ENCODE measurements at regions not wholly inside any gene's neighbourhood (a gene's known extent, or its start where the extent isn't known, plus 50 kb on each side); places are given as distances from the start of the nearest gene placed in this dataset.

GRCh38 chr14:38536376-38537038 lies 280.6 kb upstream of the CLEC14A start:
- H3K27me3 ChIP-seq (replicated peaks; ENCODE audit: insufficient read depth) = no peaks in the 10 kb centered on the region
- ATAC-seq (ENCODE audit: insufficient number of reproducible peaks, low FRiP score, low read depth) = no peak
- no peak for DNase-seq (ENCODE audit: low spot score)
- no peak overlapping the region for H3K27ac ChIP-seq
- no peak overlapping the region for H3K4me3 ChIP-seq
- no peaks in the 10 kb centered on the region for H3K36me3 ChIP-seq
- H3K4me1 ChIP-seq (ENCODE audit: control insufficient read depth in 1 of 2, low read depth in 2 of 2) = no peaks in the 10 kb centered on the region
- H3K9me3 ChIP-seq = no peaks in the 10 kb centered on the region
- no peak for TF ChIP-seq CTCF (IDR thresholded peaks at IDR 0.05)

- DNase-seq (ENCODE audit: low spot score) = no peak
- H3K27ac ChIP-seq = no peak overlapping the region
- no peaks in the 10 kb centered on the region for H3K27me3 ChIP-seq (replicated peaks; ENCODE audit: insufficient read depth)
- ATAC-seq (ENCODE audit: insufficient number of reproducible peaks, low FRiP score, low read depth) = no peak
- H3K9me3 ChIP-seq = no peaks in the 10 kb centered on the region
- no peak overlapping the region for H3K4me3 ChIP-seq
- no peaks in the 10 kb centered on the region for H3K36me3 ChIP-seq
- no peak for TF ChIP-seq CTCF (IDR thresholded peaks at IDR 0.05)
- no peaks in the 10 kb centered on the region for H3K4me1 ChIP-seq (ENCODE audit: control insufficient read depth in 1 of 2, low read depth in 2 of 2)
These were observed 272.7 kb upstream of the CLEC14A start for GRCh38 chr14:38528582-38528981.

- no peaks in the 10 kb centered on the region for H3K36me3 ChIP-seq
- ATAC-seq (ENCODE audit: insufficient number of reproducible peaks, low FRiP score, low read depth) (no peak), DNase-seq (ENCODE audit: low spot score) (no peak)
- H3K9me3 ChIP-seq = no peaks in the 10 kb centered on the region
- no peak overlapping the region for H3K4me3 ChIP-seq
- no peak overlapping the region for H3K27ac ChIP-seq
- H3K27me3 ChIP-seq (replicated peaks; ENCODE audit: insufficient read depth) = no peaks in the 10 kb centered on the region
- no peaks in the 10 kb centered on the region for H3K4me1 ChIP-seq (ENCODE audit: control insufficient read depth in 1 of 2, low read depth in 2 of 2)
- no peak for TF ChIP-seq CTCF (IDR thresholded peaks at IDR 0.05)
These were observed 271.6 kb upstream of the CLEC14A start for GRCh38 chr14:38527502-38527878.

DNA sequence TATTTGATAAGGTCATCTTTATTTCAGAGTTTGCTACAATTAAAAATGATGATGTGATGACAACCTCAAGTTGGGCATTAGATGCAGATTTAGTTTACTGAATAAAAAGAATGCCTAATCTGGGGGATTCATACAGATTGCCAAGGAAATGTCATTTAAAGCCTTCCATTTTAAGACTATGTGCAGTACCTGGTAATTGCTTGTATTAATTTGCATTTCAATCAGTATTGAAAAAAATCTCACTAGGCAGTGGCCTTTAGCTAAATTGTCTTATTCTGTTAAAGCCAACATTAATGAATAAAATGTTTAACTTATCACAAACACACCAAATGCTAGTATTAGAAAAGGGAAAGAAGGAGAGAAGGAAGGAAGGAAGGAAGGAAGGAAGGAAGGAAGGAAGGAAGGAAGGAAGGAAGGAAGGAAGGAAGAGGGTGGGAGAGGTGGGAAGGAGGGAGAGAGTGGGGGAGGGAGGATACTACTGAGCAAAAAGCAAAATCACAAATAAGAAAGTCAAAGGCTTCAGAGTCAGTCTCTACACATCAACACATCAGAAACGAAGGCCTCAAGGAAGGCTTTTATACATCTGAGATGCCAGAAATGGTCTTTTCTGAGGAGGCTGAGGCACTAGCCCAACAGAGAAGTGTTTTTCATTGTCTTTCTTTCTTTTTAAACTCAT lies 271.1 kb upstream of the CLEC14A start:
- DNase-seq (ENCODE audit: low spot score) (no peak), ATAC-seq (ENCODE audit: insufficient number of reproducible peaks, low FRiP score, low read depth) (no peak)
- Histone ChIP-seq H3K27ac (no peak overlapping the region), H3K4me1 (ENCODE audit: control insufficient read depth in 1 of 2, low read depth in 2 of 2) (no peaks in the 10 kb centered on the region), H3K27me3 (replicated peaks; ENCODE audit: insufficient read depth) (no peaks in the 10 kb centered on the region), H3K36me3 (no peaks in the 10 kb centered on the region), H3K9me3 (no peaks in the 10 kb centered on the region), H3K4me3 (no peak overlapping the region)
- no peak for TF ChIP-seq CTCF (IDR thresholded peaks at IDR 0.05)

DNA sequence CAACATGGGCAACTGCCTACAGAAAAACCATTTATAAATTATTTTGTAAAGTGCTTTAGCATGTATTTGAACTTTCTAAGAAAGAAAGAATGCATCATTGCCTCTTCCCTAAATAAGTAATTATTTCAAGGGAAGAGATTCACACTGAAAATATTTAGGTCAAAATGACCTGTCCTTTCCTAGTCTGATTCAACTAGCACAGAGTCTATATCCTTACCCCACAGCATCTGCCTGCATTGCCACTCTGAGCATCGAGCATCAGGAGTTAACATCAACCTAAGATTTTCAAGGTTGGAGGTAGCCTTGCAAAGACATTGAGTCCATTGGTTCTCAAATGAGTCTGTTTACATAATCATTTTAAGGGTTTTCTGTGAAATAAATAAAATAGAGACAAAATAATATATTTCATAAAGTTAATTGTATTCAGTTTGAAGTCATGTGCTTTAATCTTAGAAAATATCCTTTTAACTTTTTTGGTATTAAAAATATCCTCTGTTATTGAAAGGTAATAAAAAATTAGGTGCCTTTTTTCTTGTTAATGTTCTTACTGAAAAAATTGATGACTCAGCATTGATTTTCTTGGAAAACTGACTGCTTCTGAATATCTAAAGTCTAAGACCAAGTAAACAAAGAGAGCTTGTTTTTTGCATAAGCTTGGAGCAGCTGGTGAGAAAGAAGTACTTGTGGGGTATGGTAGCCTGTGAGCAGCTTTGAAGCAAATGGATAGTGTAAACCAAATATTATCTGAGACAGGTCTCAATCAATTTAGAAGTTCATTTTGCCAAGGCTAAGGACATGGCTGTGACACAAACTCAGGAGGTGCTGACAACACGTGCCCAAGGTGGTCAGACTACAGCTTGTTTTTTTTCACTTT lies 269.0 kb upstream of the CLEC14A start:
- ATAC-seq (ENCODE audit: insufficient number of reproducible peaks, low FRiP score, low read depth) (no peak), DNase-seq (ENCODE audit: low spot score) (no peak)
- Histone ChIP-seq H3K4me1 (ENCODE audit: control insufficient read depth in 1 of 2, low read depth in 2 of 2) (no peaks in the 10 kb centered on the region), H3K9me3 (no peaks in the 10 kb centered on the region), H3K27me3 (replicated peaks; ENCODE audit: insufficient read depth) (no peaks in the 10 kb centered on the region), H3K27ac (no peak overlapping the region), H3K4me3 (no peak overlapping the region), H3K36me3 (no peaks in the 10 kb centered on the region)
- TF ChIP-seq CTCF (IDR thresholded peaks at IDR 0.05) = no peak
